ENCODE measurements at regions not wholly inside any gene's neighbourhood (a gene's known extent, or its start where the extent isn't known, plus 50 kb on each side); places are given as distances from the start of the nearest gene placed in this dataset.

GRCh38 chr5:60226128-60226527, 332.6 kb upstream of the PDE4D start:
- Histone ChIP-seq H3K27ac (no peak overlapping the region), H3K4me1 (replicated peaks in 1 of 2) (no peaks in the 10 kb centered on the region), H3K4me3 (no peak overlapping the region)
- ATAC-seq (replicated peaks in 6 of 8): no peak
- in situ Hi-C loops (cut with MboI; ENCODE audit: low pct_unique_long_range_greater_than_20kb in 2 of 9, low sequenced_read_pairs in 9 of 9, unreplicated experiment in 9 of 9): no loop called here

GRCh38 chr5:60223342-60223741, 329.8 kb upstream of the PDE4D start:
- Histone ChIP-seq H3K27ac (no peak overlapping the region), H3K4me1 (replicated peaks in 1 of 2) (no peaks in the 10 kb centered on the region), H3K4me3 (no peak overlapping the region)
- WGBS, 10 experiments: 37 to 100% (median 66%) methylated on average over 1 to 3 of the region's 3 CpGs; no CpG with 5 or more reads in 2 of the 10 experiments
- in situ Hi-C loops (cut with MboI; ENCODE audit: low pct_unique_long_range_greater_than_20kb in 2 of 9, low sequenced_read_pairs in 9 of 9, unreplicated experiment in 9 of 9): no loop called here
- peak in 3 of 8 experiments; percentile 60 to 84 (median 63) for ATAC-seq (replicated peaks in 6 of 8)

GRCh38 chr5:60219921-60220320, 326.4 kb upstream of the PDE4D start:
- no peak for ATAC-seq (replicated peaks in 6 of 8)
- no peak overlapping the region for H3K4me3 ChIP-seq
- in situ Hi-C loops (cut with MboI; ENCODE audit: low pct_unique_long_range_greater_than_20kb in 2 of 9, low sequenced_read_pairs in 9 of 9, unreplicated experiment in 9 of 9): no loop called here
- no peak overlapping the region for H3K27ac ChIP-seq
- H3K4me1 ChIP-seq (replicated peaks in 1 of 2): no peaks in the 10 kb centered on the region
- 0 to 60% (median 57%) methylated on average over 1 of the region's 1 CpG; no CpG with 5 or more reads in 7 of the 10 experiments for WGBS, 10 experiments

- Histone ChIP-seq H3K4me3 (no peak overlapping the region), H3K27ac (no peak overlapping the region), H3K4me1 (replicated peaks in 1 of 2) (peaks cover 0 to 6% of the 10 kb centered on the region in 2 donors)
- ATAC-seq (replicated peaks in 6 of 8): peak in 1 of 8 experiments; percentile 54
- 67 to 100% (median 88%) methylated on average over 1 of the region's 17 CpGs; no CpG with 5 or more reads in 7 of the 10 experiments for WGBS, 10 experiments
- in situ Hi-C loops (cut with MboI; ENCODE audit: low pct_unique_long_range_greater_than_20kb in 2 of 9, low sequenced_read_pairs in 9 of 9, unreplicated experiment in 9 of 9): no loop called here
Measured at GRCh38 chr5:60210810-60211209, 317.3 kb upstream of the PDE4D start.

GRCh38 chr5:60209146-60209840, 315.8 kb upstream of the PDE4D start:
- no peak overlapping the region for H3K4me3 ChIP-seq
- no peak for ATAC-seq (replicated peaks in 6 of 8)
- H3K27ac ChIP-seq: no peak overlapping the region
- peaks cover 0 to 6% of the 10 kb centered on the region in 2 donors for H3K4me1 ChIP-seq (replicated peaks in 1 of 2)
- in situ Hi-C loops (cut with MboI; ENCODE audit: low pct_unique_long_range_greater_than_20kb in 2 of 9, low sequenced_read_pairs in 9 of 9, unreplicated experiment in 9 of 9): no loop called here
- WGBS, 10 experiments: 7 to 78% (median 43%) methylated on average over 2 to 5 of the region's 5 CpGs

GRCh38 chr5:60208716-60209115, 315.2 kb upstream of the PDE4D start:
- in situ Hi-C loops (cut with MboI; ENCODE audit: low pct_unique_long_range_greater_than_20kb in 2 of 9, low sequenced_read_pairs in 9 of 9, unreplicated experiment in 9 of 9): no loop called here
- peaks cover 0 to 6% of the 10 kb centered on the region in 2 donors for H3K4me1 ChIP-seq (replicated peaks in 1 of 2)
- ATAC-seq (replicated peaks in 6 of 8): no peak
- H3K4me3 ChIP-seq: no peak overlapping the region
- H3K27ac ChIP-seq: no peak overlapping the region
- 0 to 100% (median 82%) methylated on average over 1 to 3 of the region's 3 CpGs; no CpG with 5 or more reads in 2 of the 10 experiments for WGBS, 10 experiments

- WGBS, 10 experiments: 23 to 100% (median 73%) methylated on average over 1 to 3 of the region's 3 CpGs
- peaks cover 0 to 6% of the 10 kb centered on the region in 2 donors for H3K4me1 ChIP-seq (replicated peaks in 1 of 2)
- no peak for ATAC-seq (replicated peaks in 6 of 8)
- in situ Hi-C loops (cut with MboI; ENCODE audit: low pct_unique_long_range_greater_than_20kb in 2 of 9, low sequenced_read_pairs in 9 of 9, unreplicated experiment in 9 of 9): no loop called here
- no peak overlapping the region for H3K27ac ChIP-seq
- no peak overlapping the region for H3K4me3 ChIP-seq
Measured at GRCh38 chr5:60207040-60207439, 313.5 kb upstream of the PDE4D start.

GRCh38 chr5:60206234-60206633, 312.7 kb upstream of the PDE4D start:
- no peak overlapping the region for H3K4me3 ChIP-seq
- H3K27ac ChIP-seq: no peak overlapping the region
- peaks cover 0 to 6% of the 10 kb centered on the region in 2 donors for H3K4me1 ChIP-seq (replicated peaks in 1 of 2)
- in situ Hi-C loops (cut with MboI; ENCODE audit: low pct_unique_long_range_greater_than_20kb in 2 of 9, low sequenced_read_pairs in 9 of 9, unreplicated experiment in 9 of 9): no loop called here
- WGBS, 10 experiments: 0 to 100% (median 75%) methylated on average over 1 of the region's 1 CpG; no CpG with 5 or more reads in 2 of the 10 experiments
- ATAC-seq (replicated peaks in 6 of 8): no peak

- ATAC-seq (replicated peaks in 6 of 8): no peak
- in situ Hi-C loops (cut with MboI; ENCODE audit: low pct_unique_long_range_greater_than_20kb in 2 of 9, low sequenced_read_pairs in 9 of 9, unreplicated experiment in 9 of 9): no loop called here
- Histone ChIP-seq H3K4me3 (no peak overlapping the region), H3K4me1 (replicated peaks in 1 of 2) (peaks cover 0 to 6% of the 10 kb centered on the region in 2 donors), H3K27ac (no peak overlapping the region)
- 10 to 100% (median 64%) methylated on average over 1 to 2 of the region's 2 CpGs; no CpG with 5 or more reads in 4 of the 10 experiments for WGBS, 10 experiments
Measured at GRCh38 chr5:60205071-60205470, 311.5 kb upstream of the PDE4D start.

- H3K4me3 ChIP-seq: no peak overlapping the region
- 0 to 88% (median 74%) methylated on average over 1 to 2 of the region's 2 CpGs; no CpG with 5 or more reads in 4 of the 10 experiments for WGBS, 10 experiments
- peak; percentile 57 to 100 (median 84) for ATAC-seq (replicated peaks in 6 of 8)
- H3K4me1 ChIP-seq (replicated peaks in 1 of 2): no peaks in the 10 kb centered on the region
- in situ Hi-C loops (cut with MboI; ENCODE audit: low pct_unique_long_range_greater_than_20kb in 2 of 9, low sequenced_read_pairs in 9 of 9, unreplicated experiment in 9 of 9): no loop called here
- H3K27ac ChIP-seq: no peak overlapping the region
Measured at GRCh38 chr5:60196385-60197113, 303.0 kb upstream of the PDE4D start.

- H3K4me3 ChIP-seq: no peak overlapping the region
- 0 to 90% (median 64%) methylated on average over 1 to 5 of the region's 6 CpGs; no CpG with 5 or more reads in 1 of the 10 experiments for WGBS, 10 experiments
- no peaks in the 10 kb centered on the region for H3K4me1 ChIP-seq (replicated peaks in 1 of 2)
- H3K27ac ChIP-seq: no peak overlapping the region
- in situ Hi-C loops (cut with MboI; ENCODE audit: low pct_unique_long_range_greater_than_20kb in 2 of 9, low sequenced_read_pairs in 9 of 9, unreplicated experiment in 9 of 9): no loop called here
- ATAC-seq (replicated peaks in 6 of 8): no peak
Measured at GRCh38 chr5:60195551-60195950, 302.0 kb upstream of the PDE4D start.

- no peak overlapping the region for H3K27ac ChIP-seq
- ATAC-seq (replicated peaks in 6 of 8): no peak
- WGBS, 10 experiments: 80 to 100% (median 100%) methylated on average over 1 of the region's 1 CpG; no CpG with 5 or more reads in 3 of the 10 experiments
- no peak overlapping the region for H3K4me3 ChIP-seq
- in situ Hi-C loops (cut with MboI; ENCODE audit: low pct_unique_long_range_greater_than_20kb in 2 of 9, low sequenced_read_pairs in 9 of 9, unreplicated experiment in 9 of 9): no loop called here
- no peaks in the 10 kb centered on the region for H3K4me1 ChIP-seq (replicated peaks in 1 of 2)
Measured at GRCh38 chr5:60195083-60195482, 301.6 kb upstream of the PDE4D start.

- H3K27ac ChIP-seq: no peak overlapping the region
- H3K4me3 ChIP-seq: no peak overlapping the region
- no peaks in the 10 kb centered on the region for H3K4me1 ChIP-seq (replicated peaks in 1 of 2)
- no peak for ATAC-seq (replicated peaks in 6 of 8)
- in situ Hi-C loops (cut with MboI; ENCODE audit: low pct_unique_long_range_greater_than_20kb in 2 of 9, low sequenced_read_pairs in 9 of 9, unreplicated experiment in 9 of 9): no loop called here
- 9 to 89% (median 82%) methylated on average over 5 to 8 of the region's 8 CpGs for WGBS, 10 experiments
Measured at GRCh38 chr5:60185231-60186099, 291.9 kb upstream of the PDE4D start.
